Panc1 (cell line): ENCODE measurements at regions not wholly inside any gene's neighbourhood (a gene's known extent, or its start where the extent isn't known, plus 50 kb on each side); places are given as distances from the start of the nearest gene placed in this dataset.

ENCODE experiments used
- ATAC-seq: fragments of 200-7000 bp; cut with Tn5 transposase; 2 replicates; pipeline ENCODE4 v1.9.1; 2020; ENCODE audit warnings: mild to moderate bottlenecking, moderate library complexity
- BruUV-seq: library from RNA; stranded (reverse); fragments of 400-500 nt; replicated peaks from 2 replicates; lab custom pipeline; 2021; lab: Mats Ljungman, UMichigan
- CTCF ChIA-PET: fragments of 300-600 bp; sonication (Branson Sonifier 250); formaldehyde crosslinking; loops from one replicate; lab custom pipeline; 2022; ENCODE audit warnings: antibody characterized with exemption; lab: Charles Lee
- POLR2A ChIA-PET: fragments of 300-600 bp; sonication (Branson Sonifier 250); formaldehyde crosslinking; loops from one replicate; lab custom pipeline; 2022; ENCODE audit warnings: antibody characterized with exemption; lab: Charles Lee
- DNase-seq: peaks from one replicate; pipeline ENCODE4 v3.0.0-alpha.2; 2010; ENCODE audit warnings: low read depth, low spot score
- H3K27ac ChIP-seq: 2 replicates; pipeline ENCODE4 v1.5.1; 2011; ENCODE audit warnings: mild to moderate bottlenecking, low read length, inconsistent platforms
- H3K27me3 ChIP-seq: fragments of 200-500 bp; sonication (Bioruptor generic); 2 replicates; pipeline ENCODE4 v1.6.0; 2014; ENCODE audit warnings: low read length, inconsistent platforms; ENCODE audit not compliant: control insufficient read depth, insufficient read depth
- H3K36me3 ChIP-seq: fragments of 200-500 bp; sonication (Bioruptor generic); 2 replicates; pipeline ENCODE4 v1.5.1; 2014; ENCODE audit warnings: inconsistent platforms, mild to moderate bottlenecking, low read length, moderate library complexity; ENCODE audit not compliant: control insufficient read depth, insufficient read depth
- H3K4me1 ChIP-seq: 2 replicates; pipeline ENCODE4 v1.5.1; 2011; ENCODE audit warnings: inconsistent platforms, mild to moderate bottlenecking, low read length, moderate library complexity; ENCODE audit not compliant: control insufficient read depth, insufficient read depth
- H3K4me3 ChIP-seq, 2 experiments: 2 replicates each; pipeline ENCODE4 v1.5.1; 2011 to 2012; ENCODE audit warnings: low read depth in 2 of 2, low read length in 2 of 2, mild to moderate bottlenecking in 2 of 2, inconsistent platforms in 1 of 2, moderate library complexity in 1 of 2
- H3K9me3 ChIP-seq: fragments of 200-500 bp; sonication (Bioruptor generic); 2 replicates; pipeline ENCODE4 v1.5.1; 2014; ENCODE audit warnings: low read depth, mild to moderate bottlenecking, inconsistent platforms, low read length, moderate library complexity; ENCODE audit not compliant: control insufficient read depth, insufficient read depth
- POLR2AphosphoS5 ChIP-seq: IDR thresholded peaks from 2 replicates; pipeline ENCODE4 v1.6.1; 2012; ENCODE audit warnings: mild to moderate bottlenecking, low read depth, low read length, moderate library complexity
- SIN3A ChIP-seq: IDR thresholded peaks from 2 replicates; pipeline ENCODE4 v1.6.1; 2012; ENCODE audit warnings: low read depth, mild to moderate bottlenecking, low read length, moderate library complexity, borderline replicate concordance; ENCODE audit not compliant: insufficient read depth
- TCF7L2 ChIP-seq: IDR thresholded peaks from 2 replicates; pipeline ENCODE4 v1.6.1; 2011; ENCODE audit warnings: mild to moderate bottlenecking, low read depth, low read length, inconsistent platforms
- in situ Hi-C: cut with HindIII; loops from 2 replicates; pipeline ENCODE4 v1.10.0; 2016; ENCODE audit warnings: low sequenced_read_pairs, low pct_unique_long_range_greater_than_20kb
- intact Hi-C: fragments of 100-400 bp; cut with micrococcal nuclease; formaldehyde crosslinking; loops from one replicate; pipeline ENCODE4 v1.10.0; 2022; ENCODE audit not compliant: unreplicated experiment
- TF ChIP-seq, protein P1 (sequence below): fragments of 450-650 bp; IDR thresholded peaks from 2 replicates; pipeline ENCODE4 v1.5.1; 2017; ENCODE audit warnings: mild to moderate bottlenecking
- TF ChIP-seq, protein P2 (sequence below), 2 experiments: IDR thresholded peaks; 2 replicates each; pipeline ENCODE4 v1.6.1; 2011 to 2012; ENCODE audit warnings: low read depth in 2 of 2, control low read depth in 1 of 2, low read length in 1 of 2, mild to moderate bottlenecking in 1 of 2, moderate library complexity in 1 of 2; ENCODE audit not compliant: insufficient read depth in 1 of 2

GRCh38 chr19:30068528-30069395, 126.7 kb downstream of the URI1 start:
- Histone ChIP-seq H3K9me3 (no peaks in the 10 kb centered on the region), H3K36me3 (no peaks in the 10 kb centered on the region), H3K27me3 (no peaks in the 10 kb centered on the region), H3K4me1 (no peaks in the 10 kb centered on the region), H3K4me3 (no peak overlapping the region), H3K27ac (no peak overlapping the region)
- ATAC-seq (no peak), DNase-seq (no peak)
- no TSS peak for BruUV-seq
- in situ Hi-C loops (no loop called here), intact Hi-C loops (no loop called here)
- ChIA-PET POLR2A (interaction anchor here (0.6 kb wide), 1 partner anchor 22 kb away, joined by 3 read pairs; no protein-coding TSS in a partner anchor), CTCF (no interaction called here)
- TF ChIP-seq POLR2AphosphoS5: no peak
- TF ChIP-seq, protein P1, sequence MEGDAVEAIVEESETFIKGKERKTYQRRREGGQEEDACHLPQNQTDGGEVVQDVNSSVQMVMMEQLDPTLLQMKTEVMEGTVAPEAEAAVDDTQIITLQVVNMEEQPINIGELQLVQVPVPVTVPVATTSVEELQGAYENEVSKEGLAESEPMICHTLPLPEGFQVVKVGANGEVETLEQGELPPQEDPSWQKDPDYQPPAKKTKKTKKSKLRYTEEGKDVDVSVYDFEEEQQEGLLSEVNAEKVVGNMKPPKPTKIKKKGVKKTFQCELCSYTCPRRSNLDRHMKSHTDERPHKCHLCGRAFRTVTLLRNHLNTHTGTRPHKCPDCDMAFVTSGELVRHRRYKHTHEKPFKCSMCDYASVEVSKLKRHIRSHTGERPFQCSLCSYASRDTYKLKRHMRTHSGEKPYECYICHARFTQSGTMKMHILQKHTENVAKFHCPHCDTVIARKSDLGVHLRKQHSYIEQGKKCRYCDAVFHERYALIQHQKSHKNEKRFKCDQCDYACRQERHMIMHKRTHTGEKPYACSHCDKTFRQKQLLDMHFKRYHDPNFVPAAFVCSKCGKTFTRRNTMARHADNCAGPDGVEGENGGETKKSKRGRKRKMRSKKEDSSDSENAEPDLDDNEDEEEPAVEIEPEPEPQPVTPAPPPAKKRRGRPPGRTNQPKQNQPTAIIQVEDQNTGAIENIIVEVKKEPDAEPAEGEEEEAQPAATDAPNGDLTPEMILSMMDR: no peak
- TF ChIP-seq, protein P2, sequence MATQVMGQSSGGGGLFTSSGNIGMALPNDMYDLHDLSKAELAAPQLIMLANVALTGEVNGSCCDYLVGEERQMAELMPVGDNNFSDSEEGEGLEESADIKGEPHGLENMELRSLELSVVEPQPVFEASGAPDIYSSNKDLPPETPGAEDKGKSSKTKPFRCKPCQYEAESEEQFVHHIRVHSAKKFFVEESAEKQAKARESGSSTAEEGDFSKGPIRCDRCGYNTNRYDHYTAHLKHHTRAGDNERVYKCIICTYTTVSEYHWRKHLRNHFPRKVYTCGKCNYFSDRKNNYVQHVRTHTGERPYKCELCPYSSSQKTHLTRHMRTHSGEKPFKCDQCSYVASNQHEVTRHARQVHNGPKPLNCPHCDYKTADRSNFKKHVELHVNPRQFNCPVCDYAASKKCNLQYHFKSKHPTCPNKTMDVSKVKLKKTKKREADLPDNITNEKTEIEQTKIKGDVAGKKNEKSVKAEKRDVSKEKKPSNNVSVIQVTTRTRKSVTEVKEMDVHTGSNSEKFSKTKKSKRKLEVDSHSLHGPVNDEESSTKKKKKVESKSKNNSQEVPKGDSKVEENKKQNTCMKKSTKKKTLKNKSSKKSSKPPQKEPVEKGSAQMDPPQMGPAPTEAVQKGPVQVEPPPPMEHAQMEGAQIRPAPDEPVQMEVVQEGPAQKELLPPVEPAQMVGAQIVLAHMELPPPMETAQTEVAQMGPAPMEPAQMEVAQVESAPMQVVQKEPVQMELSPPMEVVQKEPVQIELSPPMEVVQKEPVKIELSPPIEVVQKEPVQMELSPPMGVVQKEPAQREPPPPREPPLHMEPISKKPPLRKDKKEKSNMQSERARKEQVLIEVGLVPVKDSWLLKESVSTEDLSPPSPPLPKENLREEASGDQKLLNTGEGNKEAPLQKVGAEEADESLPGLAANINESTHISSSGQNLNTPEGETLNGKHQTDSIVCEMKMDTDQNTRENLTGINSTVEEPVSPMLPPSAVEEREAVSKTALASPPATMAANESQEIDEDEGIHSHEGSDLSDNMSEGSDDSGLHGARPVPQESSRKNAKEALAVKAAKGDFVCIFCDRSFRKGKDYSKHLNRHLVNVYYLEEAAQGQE (IDR thresholded peaks at IDR 0.05; ENCODE audit: insufficient read depth in 1 of 2, low read depth in 2 of 2, low read length in 1 of 2): no peak
- no peak for TF ChIP-seq SIN3A
- TF ChIP-seq TCF7L2: no peak

GRCh38 chr19:30069535-30070197, 127.6 kb downstream of the URI1 start:
- H3K4me1 ChIP-seq: no peaks in the 10 kb centered on the region
- intact Hi-C loops (no loop called here), in situ Hi-C loops (no loop called here)
- no peaks in the 10 kb centered on the region for H3K9me3 ChIP-seq
- H3K27ac ChIP-seq: no peak overlapping the region
- no peak for TF ChIP-seq TCF7L2
- TF ChIP-seq SIN3A: no peak
- TF ChIP-seq, protein P1: no peak
- TF ChIP-seq, protein P2 (IDR thresholded peaks at IDR 0.05; ENCODE audit: insufficient read depth in 1 of 2, low read depth in 2 of 2, low read length in 1 of 2): no peak
- no peak for TF ChIP-seq POLR2AphosphoS5
- no peak for DNase-seq
- POLR2A ChIA-PET: interaction anchor here (0.5 to 0.6 kb wide), 2 partner anchors 21 to 165 kb away, joined by 3 to 10 read pairs; no protein-coding TSS in a partner anchor
- no TSS peak for BruUV-seq
- no peaks in the 10 kb centered on the region for H3K27me3 ChIP-seq
- CTCF ChIA-PET: no interaction called here
- no peak for ATAC-seq
- H3K36me3 ChIP-seq: no peaks in the 10 kb centered on the region
- no peak overlapping the region for H3K4me3 ChIP-seq
